ENCODE measurements at regions not wholly inside any gene's neighbourhood (a gene's known extent, or its start where the extent isn't known, plus 50 kb on each side); places are given as distances from the start of the nearest gene placed in this dataset.

GRCh38 chr2:117085256-117085655, 729.2 kb upstream of the DDX18 start:
- TF ChIP-seq CTCF (conservative IDR thresholded peaks at IDR 0.05) (no peak), ZFX (IDR thresholded peaks at IDR 0.05) (no peak)

Measured in C4-2B (cell line).